GM23338 (cell line): ENCODE measurements at regions not wholly inside any gene's neighbourhood (a gene's known extent, or its start where the extent isn't known, plus 50 kb on each side); places are given as distances from the start of the nearest gene placed in this dataset.

Experiments used
- EZH2 ChIP-seq: fragments of 200-600 bp; sonication (generic); IDR thresholded peaks from one replicate; pipeline ENCODE4 v1.8.0; 2017; ENCODE audit warnings: antibody characterized with exemption, mild to moderate bottlenecking, low read depth; ENCODE audit not compliant: unreplicated experiment
- EZH2phosphoT487 ChIP-seq: fragments of 200-600 bp; sonication (generic); IDR thresholded peaks from one replicate; pipeline ENCODE4 v1.8.1; 2018; ENCODE audit warnings: antibody characterized with exemption; ENCODE audit not compliant: unreplicated experiment
- NANOG ChIP-seq: IDR thresholded peaks from 2 replicates; pipeline ENCODE4 v1.6.1; 2016; ENCODE audit warnings: antibody characterized with exemption, borderline replicate concordance
- POLR2AphosphoS5 ChIP-seq: IDR thresholded peaks from 2 replicates; pipeline ENCODE4 v1.6.1; 2016; ENCODE audit warnings: antibody characterized with exemption, low read depth
- TF ChIP-seq, protein P1 (sequence below), 2 experiments: fragments of 200-600 bp in 1 of 2; sonication (generic) in 1 of 2; conservative IDR thresholded peaks; 2 replicates each; pipeline versions ENCODE4 v1.5.1 to v1.6.1; 2016 to 2017; ENCODE audit warnings: antibody characterized with exemption in 2 of 2, low read depth in 2 of 2, mild to moderate bottlenecking in 2 of 2, moderate library complexity in 1 of 2
- TF ChIP-seq, protein P2 (sequence below): IDR thresholded peaks from one replicate; pipeline ENCODE4 v1.6.1; 2018; ENCODE audit warnings: antibody characterized with exemption; ENCODE audit not compliant: unreplicated experiment
- TF ChIP-seq, protein P3 (sequence below): fragments of 250-450 bp; sonication (Bioruptor Pico); IDR thresholded peaks from 2 replicates; pipeline ENCODE4 v1.5.0; 2020; ENCODE audit warnings: mild to moderate bottlenecking, moderate library complexity
- TF ChIP-seq, protein P4 (sequence below): IDR thresholded peaks from 2 replicates; pipeline ENCODE4 v1.6.1; 2016; ENCODE audit warnings: antibody characterized with exemption

DNA sequence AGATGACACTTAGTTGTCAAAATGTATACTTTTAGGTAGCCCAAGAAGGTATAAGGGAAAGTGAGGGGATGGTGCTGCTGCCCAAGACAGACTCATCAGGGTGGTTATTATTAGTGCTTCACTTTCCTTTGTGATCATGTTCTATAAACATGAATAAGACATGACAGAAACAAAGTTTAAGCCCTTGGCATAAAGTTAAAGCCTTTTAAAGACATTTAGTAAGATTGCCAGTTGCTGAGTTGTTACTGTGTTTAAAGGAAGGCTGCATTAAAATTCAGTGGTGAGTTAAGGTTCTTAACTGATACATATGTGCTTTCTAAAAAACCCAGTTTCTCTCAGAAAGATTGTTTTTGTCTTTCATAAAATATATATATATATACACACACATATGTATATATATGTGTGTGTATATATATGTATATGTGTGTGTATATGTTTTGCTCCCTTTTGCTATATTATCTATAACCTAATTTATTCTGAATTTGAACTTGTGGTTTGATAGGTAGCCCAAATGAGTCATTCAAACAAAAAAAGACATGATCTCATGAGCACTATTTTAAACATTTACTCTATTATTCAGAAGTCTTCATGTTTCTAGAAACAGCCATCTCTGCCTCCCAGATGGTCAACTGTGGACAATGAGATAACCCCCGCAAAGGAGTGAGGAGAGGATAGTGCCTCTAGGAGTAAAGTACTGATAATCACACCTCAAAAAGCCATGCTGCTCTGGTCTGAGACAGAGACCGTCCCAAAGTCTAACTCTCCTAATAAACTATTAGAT, 98.1 kb upstream of the OTUD4 start:
- TF ChIP-seq, protein P1, sequence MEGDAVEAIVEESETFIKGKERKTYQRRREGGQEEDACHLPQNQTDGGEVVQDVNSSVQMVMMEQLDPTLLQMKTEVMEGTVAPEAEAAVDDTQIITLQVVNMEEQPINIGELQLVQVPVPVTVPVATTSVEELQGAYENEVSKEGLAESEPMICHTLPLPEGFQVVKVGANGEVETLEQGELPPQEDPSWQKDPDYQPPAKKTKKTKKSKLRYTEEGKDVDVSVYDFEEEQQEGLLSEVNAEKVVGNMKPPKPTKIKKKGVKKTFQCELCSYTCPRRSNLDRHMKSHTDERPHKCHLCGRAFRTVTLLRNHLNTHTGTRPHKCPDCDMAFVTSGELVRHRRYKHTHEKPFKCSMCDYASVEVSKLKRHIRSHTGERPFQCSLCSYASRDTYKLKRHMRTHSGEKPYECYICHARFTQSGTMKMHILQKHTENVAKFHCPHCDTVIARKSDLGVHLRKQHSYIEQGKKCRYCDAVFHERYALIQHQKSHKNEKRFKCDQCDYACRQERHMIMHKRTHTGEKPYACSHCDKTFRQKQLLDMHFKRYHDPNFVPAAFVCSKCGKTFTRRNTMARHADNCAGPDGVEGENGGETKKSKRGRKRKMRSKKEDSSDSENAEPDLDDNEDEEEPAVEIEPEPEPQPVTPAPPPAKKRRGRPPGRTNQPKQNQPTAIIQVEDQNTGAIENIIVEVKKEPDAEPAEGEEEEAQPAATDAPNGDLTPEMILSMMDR (conservative IDR thresholded peaks at IDR 0.05; ENCODE audit: low read depth in 2 of 2): no peak
- TF ChIP-seq, protein P2, sequence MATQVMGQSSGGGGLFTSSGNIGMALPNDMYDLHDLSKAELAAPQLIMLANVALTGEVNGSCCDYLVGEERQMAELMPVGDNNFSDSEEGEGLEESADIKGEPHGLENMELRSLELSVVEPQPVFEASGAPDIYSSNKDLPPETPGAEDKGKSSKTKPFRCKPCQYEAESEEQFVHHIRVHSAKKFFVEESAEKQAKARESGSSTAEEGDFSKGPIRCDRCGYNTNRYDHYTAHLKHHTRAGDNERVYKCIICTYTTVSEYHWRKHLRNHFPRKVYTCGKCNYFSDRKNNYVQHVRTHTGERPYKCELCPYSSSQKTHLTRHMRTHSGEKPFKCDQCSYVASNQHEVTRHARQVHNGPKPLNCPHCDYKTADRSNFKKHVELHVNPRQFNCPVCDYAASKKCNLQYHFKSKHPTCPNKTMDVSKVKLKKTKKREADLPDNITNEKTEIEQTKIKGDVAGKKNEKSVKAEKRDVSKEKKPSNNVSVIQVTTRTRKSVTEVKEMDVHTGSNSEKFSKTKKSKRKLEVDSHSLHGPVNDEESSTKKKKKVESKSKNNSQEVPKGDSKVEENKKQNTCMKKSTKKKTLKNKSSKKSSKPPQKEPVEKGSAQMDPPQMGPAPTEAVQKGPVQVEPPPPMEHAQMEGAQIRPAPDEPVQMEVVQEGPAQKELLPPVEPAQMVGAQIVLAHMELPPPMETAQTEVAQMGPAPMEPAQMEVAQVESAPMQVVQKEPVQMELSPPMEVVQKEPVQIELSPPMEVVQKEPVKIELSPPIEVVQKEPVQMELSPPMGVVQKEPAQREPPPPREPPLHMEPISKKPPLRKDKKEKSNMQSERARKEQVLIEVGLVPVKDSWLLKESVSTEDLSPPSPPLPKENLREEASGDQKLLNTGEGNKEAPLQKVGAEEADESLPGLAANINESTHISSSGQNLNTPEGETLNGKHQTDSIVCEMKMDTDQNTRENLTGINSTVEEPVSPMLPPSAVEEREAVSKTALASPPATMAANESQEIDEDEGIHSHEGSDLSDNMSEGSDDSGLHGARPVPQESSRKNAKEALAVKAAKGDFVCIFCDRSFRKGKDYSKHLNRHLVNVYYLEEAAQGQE: no peak
- TF ChIP-seq EZH2 (no peak), POLR2AphosphoS5 (no peak), EZH2phosphoT487 (no peak), NANOG (no peak)
- TF ChIP-seq, protein P3, sequence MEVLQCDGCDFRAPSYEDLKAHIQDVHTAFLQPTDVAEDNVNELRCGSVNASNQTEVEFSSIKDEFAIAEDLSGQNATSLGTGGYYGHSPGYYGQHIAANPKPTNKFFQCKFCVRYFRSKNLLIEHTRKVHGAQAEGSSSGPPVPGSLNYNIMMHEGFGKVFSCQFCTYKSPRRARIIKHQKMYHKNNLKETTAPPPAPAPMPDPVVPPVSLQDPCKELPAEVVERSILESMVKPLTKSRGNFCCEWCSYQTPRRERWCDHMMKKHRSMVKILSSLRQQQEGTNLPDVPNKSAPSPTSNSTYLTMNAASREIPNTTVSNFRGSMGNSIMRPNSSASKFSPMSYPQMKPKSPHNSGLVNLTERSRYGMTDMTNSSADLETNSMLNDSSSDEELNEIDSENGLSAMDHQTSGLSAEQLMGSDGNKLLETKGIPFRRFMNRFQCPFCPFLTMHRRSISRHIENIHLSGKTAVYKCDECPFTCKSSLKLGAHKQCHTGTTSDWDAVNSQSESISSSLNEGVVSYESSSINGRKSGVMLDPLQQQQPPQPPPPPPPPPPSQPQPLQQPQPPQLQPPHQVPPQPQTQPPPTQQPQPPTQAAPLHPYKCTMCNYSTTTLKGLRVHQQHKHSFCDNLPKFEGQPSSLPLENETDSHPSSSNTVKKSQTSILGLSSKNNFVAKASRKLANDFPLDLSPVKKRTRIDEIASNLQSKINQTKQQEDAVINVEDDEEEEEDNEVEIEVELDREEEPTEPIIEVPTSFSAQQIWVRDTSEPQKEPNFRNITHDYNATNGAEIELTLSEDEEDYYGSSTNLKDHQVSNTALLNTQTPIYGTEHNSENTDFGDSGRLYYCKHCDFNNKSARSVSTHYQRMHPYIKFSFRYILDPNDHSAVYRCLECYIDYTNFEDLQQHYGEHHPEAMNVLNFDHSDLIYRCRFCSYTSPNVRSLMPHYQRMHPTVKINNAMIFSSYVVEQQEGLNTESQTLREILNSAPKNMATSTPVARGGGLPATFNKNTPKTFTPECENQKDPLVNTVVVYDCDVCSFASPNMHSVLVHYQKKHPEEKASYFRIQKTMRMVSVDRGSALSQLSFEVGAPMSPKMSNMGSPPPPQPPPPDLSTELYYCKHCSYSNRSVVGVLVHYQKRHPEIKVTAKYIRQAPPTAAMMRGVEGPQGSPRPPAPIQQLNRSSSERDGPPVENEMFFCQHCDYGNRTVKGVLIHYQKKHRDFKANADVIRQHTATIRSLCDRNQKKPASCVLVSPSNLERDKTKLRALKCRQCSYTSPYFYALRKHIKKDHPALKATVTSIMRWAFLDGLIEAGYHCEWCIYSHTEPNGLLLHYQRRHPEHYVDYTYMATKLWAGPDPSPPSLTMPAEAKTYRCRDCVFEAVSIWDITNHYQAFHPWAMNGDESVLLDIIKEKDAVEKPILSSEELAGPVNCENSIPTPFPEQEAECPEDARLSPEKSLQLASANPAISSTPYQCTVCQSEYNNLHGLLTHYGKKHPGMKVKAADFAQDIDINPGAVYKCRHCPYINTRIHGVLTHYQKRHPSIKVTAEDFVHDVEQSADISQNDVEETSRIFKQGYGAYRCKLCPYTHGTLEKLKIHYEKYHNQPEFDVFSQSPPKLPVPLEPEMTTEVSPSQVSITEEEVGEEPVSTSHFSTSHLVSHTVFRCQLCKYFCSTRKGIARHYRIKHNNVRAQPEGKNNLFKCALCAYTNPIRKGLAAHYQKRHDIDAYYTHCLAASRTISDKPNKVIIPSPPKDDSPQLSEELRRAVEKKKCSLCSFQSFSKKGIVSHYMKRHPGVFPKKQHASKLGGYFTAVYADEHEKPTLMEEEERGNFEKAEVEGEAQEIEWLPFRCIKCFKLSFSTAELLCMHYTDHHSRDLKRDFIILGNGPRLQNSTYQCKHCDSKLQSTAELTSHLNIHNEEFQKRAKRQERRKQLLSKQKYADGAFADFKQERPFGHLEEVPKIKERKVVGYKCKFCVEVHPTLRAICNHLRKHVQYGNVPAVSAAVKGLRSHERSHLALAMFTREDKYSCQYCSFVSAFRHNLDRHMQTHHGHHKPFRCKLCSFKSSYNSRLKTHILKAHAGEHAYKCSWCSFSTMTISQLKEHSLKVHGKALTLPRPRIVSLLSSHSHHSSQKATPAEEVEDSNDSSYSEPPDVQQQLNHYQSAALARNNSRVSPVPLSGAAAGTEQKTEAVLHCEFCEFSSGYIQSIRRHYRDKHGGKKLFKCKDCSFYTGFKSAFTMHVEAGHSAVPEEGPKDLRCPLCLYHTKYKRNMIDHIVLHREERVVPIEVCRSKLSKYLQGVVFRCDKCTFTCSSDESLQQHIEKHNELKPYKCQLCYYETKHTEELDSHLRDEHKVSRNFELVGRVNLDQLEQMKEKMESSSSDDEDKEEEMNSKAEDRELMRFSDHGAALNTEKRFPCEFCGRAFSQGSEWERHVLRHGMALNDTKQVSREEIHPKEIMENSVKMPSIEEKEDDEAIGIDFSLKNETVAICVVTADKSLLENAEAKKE (CRISPR knock-in tag): no peak
- TF ChIP-seq, protein P4, sequence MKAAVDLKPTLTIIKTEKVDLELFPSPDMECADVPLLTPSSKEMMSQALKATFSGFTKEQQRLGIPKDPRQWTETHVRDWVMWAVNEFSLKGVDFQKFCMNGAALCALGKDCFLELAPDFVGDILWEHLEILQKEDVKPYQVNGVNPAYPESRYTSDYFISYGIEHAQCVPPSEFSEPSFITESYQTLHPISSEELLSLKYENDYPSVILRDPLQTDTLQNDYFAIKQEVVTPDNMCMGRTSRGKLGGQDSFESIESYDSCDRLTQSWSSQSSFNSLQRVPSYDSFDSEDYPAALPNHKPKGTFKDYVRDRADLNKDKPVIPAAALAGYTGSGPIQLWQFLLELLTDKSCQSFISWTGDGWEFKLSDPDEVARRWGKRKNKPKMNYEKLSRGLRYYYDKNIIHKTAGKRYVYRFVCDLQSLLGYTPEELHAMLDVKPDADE: no peak
